HG02870 (cell line): ENCODE measurements at regions not wholly inside any gene's neighbourhood (a gene's known extent, or its start where the extent isn't known, plus 50 kb on each side); places are given as distances from the start of the nearest gene placed in this dataset.
"Not testable (repeated sequence)": the region's sequence is repeated elsewhere in the genome, so short reads cannot be mapped to it uniquely, and the experiment has no call there.

Experiments used
- ATAC-seq: cut with Tn5 transposase; IDR thresholded peaks from one replicate; pipeline ENCODE4 v1.9.1; 2021; ENCODE audit warnings: mild to moderate bottlenecking, moderate library complexity; ENCODE audit not compliant: unreplicated experiment

DNA sequence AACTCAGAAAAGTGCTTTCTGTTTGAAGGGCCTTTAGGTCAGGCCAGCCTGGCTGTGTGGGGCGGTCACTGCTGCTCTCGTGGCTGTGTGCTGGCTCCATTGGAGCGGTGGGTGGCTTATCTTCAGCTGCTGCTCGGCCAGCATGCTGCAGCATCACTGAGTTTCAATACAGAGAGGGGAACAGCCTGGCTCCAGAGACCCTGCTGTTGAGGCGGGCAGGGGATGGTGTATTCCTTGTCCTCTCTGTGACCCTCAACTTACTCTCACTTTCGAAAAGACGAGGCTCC lies 248.5 kb upstream of the ONECUT1 start:
- no peak for ATAC-seq

DNA sequence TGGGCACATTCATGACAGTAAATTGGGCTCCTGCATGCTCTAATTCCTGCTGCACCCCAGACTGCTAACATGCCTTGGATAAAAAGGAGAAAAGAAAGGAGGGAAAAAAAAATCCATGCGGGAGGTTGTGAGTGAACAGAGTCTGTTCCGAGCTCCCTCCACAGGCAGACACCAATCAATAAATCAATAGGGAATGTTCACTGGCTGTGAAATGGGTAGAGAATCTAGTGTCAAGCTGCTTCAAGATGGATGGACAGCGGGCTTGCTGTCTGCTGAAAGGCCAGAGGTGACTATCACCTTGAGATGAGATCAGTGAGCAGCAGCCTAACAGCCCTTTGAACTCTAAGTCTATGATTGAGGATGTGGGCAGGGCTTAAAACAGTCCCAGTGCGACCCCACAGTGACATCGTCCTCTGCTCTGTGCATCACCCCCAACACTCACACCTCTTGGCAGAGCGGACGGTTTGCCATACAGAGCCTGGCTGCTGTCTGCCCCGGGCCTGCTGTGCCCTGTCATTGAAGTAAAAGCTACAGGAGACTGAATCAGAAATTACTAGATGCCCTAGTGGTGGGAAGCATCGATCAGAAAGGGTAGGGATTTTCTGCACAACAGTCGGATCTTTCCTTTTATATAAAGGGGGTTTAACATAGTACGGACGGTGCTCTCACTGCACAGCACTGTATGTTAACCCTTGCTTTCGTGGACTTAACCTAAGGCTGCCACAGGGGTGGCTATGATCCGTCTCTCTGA lies 247.9 kb upstream of the ONECUT1 start:
- no peak for ATAC-seq

DNA sequence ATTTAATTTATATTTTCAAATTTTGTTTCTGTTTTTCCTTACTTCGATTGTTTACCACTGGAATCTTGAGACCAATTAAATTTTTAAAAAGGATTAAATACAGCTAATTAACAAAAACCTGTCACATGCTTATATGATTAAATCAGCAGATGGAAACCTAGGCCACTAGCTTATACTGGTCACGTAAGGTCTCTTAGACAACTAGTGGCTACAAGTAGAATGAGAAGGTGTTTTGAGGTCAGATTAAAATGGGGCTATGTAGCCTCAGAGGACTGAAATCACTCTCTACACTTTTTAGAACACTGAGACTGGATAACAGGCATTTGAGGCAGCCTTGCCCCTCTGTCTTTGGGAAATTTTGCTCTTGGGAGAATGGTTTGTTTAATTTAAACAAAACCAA lies 246.5 kb upstream of the ONECUT1 start:
- no peak for ATAC-seq

DNA sequence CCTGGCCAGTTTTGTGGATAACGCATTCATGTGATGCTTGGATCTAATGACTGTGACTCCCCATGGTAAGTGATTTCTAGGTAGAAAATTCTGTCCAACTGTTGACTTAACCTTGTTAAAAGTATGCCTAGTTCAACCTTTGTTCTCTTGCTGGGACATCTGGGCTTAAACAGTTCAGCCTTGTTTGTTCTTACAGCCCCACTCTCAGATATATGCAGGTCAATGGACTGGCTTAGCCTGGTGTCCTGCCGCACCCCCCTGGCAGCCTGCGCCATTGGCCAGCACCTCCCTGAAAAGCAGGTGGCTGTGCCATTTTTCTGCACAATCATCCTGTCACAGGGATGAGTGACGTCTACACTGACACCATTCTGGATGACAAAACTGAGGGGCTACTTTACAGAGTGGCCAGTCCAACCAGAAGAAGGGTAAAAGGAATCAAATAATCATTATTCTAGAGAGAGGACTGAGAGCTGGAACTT lies 244.7 kb upstream of the ONECUT1 start:
- ATAC-seq, result no peak

DNA sequence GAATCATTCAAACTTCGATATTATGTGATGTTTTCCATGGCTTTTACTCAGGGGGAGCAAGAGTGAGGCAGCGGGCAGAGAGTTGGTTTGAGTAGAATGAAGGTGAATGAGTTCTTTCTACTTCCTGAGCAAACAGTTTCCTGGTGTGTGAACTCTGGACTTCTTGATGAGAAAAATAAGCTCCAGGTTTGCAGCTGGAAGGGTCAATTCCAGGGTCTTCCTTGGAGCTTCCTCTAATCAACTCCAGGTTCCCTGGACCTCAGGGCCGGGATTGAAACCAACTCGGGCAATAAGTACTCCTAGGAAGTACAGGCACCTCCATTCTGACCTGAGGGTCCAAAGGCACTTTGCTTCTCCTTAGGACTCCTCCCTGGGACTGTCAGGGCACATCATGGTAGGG lies 243.6 kb upstream of the ONECUT1 start:
- ATAC-seq, result no peak

DNA sequence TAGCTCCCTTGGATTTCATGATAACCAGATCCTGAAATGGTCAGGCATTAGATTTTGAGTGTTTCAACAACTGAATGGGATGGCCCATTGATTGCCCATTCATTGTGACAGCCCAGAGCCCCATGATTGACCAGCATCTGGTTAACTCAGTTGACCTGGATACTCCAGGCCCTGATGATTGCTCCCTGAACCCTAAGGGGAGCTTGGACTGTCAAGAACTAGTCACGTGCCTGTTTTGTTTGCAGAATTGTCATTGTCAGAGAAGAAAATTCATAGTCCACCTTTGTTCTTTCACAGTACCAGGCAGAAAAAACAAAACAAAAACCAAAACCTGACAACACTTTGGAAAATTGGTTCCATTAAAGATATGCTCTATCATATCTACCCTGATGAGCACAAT lies 241.3 kb upstream of the ONECUT1 start:
- no peak for ATAC-seq

DNA sequence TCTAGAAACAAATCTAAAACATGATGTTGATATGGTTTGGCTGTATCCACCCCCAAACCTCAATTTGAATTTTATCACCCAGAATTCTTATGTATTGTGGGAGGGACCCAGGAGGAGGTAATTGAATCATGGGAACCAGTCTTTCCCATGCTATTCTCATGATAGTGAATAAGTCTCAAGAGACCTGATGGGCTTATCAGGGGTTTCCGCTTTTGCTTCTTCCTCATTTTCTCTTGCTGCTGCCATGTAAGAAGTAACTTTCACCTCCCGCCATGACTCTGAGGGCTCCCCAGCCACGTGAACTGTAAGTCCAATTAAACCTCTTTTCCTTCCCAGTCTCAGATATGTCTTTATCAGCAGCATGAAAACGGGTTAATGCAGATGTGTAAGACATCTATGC lies 232.7 kb upstream of the ONECUT1 start:
- no peak for ATAC-seq

DNA sequence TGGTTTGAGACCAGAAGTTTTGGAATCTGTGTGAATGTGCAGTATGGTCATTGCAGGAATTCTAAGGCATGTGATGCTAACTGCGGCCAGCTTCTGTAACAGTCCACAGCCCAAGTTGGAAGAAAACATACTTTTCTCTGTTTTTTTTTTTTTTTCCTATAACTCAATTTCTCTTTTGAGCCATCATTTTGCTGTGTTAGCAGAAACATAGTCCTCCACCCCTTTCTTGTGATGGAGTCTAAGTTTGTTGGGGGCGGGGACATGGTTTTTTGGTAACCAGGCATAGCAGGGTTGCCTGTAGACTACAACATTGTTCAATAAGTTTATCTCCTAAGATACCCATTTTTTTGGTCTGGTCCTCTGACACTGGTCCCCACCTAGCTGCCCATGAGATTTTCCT lies 223.2 kb upstream of the ONECUT1 start:
- no peak for ATAC-seq

DNA sequence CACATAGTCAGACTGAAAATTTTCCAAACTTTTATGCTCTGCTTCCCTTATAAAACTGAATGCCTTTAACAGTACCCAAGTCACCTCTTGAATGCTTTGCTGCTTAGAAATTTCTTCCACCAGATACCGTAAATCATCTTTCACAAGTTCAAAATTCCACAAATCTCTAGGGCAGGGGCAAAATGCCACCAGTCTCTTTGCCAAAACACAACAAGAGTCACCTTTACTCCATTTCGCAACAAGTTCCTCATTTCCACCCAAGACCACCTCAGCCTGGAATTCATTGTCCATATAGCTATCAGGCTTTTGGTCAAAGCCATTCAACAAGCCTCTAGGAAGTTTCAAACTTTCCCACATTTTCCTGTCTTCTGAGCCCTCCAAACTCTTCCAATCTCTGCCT lies 221.6 kb upstream of the ONECUT1 start:
- not testable (repeated sequence) for ATAC-seq

DNA sequence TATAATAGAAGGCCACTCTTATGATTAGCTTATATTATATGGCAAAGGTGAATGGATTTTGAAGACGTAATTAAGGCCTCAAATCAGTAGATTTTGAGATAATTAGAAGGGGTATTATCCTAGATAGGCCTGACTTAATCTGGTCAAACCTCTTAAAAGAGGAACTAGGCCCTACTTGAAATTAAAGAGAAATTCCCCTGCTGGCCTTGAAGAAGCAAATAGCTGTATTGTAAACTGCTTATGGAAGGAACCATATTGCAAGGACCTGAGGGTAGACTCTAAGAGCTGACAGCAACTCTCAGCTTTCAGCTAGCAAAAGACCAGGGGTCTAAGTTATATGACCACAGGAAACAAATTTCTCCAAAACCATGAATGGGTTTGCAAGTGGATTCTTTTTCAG lies 219.0 kb upstream of the ONECUT1 start:
- no peak for ATAC-seq

DNA sequence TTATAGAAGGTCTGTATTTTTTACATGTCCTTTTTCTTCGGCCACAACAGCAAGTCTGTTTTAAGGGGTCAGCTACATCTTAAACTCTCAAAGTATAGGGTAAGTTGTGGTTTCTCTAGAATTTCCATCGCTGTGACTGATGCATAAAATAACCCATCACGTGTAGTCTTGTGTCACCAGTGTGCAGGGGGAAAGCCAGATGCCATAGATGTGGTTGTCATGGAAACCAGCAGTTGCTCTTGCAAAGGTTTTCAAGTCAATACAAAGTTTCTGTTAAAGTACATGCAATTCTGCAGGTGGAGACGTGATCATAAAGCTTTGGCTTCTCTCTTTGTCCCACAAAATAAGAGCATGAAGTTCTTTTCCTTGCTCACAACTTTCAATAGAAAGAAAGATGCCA lies 210.3 kb upstream of the ONECUT1 start:
- ATAC-seq, result no peak

DNA sequence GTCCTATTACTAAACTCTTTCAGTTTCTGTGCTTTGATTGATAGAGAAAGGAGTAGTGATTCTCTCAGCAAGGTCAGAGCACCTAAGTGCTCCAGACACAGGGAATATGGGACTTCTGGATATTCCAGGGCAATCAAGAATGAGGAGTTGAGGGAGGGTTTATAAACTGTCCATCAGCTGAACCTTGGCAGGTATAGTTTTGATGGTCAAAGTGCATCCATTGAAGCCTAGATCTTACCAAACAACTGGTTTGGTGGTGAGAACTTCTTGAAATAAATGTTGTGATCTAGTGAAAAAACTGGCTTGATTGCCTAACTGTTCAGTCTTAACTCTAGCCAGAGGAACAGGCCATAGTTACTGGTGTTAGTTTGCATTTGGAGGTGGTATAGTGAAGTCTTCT lies 207.0 kb upstream of the ONECUT1 start:
- no peak for ATAC-seq

DNA sequence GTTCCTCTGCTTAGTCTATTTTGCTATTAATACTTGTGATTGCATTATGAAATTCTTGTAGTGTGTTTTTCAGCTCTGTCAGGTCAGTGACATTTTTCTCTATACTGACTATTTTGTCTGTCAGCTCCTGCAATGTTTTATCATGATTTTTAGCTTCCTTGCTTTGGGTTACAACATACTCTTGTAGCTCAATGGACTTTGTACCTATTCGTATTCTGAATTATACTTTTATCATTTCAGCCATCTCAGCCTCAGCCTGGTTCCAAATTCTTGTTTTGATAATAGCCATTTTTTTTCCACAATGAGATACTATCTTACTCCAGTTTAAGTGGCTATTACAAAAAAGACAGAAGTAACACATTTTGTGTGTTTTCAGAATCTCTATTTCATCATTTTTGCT lies 204.2 kb upstream of the ONECUT1 start:
- no peak for ATAC-seq

DNA sequence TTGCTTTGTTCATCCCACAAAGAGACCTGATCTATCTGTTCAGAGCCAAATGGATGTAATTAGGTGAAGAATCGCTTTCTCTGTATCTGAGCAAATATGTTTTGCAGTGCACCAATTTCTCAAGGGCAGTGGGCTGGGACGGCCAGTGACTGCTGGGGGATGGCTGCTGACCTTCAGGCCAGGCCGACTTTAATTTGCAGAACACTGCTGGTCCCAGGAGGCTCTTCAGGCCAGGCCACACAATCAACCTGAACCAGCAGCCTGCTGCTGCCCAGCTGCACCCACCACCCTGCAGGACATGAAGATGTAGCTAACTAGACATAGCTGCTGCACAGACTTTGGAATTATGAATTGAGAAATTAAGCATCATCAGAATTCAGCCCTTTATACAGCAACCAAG lies 194.4 kb upstream of the ONECUT1 start:
- no peak for ATAC-seq

DNA sequence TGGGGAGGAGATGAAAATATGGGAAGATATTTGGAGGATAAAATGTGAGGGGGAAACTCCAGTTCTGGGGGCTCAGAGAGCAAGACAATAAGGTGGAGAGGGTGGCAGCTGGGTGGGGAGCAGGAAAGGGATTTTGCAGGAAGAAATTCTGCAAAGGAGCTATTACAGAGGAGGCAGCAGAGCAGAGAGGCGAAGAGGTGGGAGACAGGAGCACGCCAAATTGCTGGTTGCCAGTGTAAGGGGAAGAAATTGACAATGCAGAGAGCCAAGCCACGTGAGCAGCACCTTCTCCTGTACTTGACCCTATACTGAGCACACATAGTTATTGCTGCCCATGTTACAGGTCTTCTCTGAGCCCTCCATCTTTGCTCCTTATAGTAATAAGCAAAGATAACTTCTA lies 190.3 kb upstream of the ONECUT1 start:
- no peak for ATAC-seq

DNA sequence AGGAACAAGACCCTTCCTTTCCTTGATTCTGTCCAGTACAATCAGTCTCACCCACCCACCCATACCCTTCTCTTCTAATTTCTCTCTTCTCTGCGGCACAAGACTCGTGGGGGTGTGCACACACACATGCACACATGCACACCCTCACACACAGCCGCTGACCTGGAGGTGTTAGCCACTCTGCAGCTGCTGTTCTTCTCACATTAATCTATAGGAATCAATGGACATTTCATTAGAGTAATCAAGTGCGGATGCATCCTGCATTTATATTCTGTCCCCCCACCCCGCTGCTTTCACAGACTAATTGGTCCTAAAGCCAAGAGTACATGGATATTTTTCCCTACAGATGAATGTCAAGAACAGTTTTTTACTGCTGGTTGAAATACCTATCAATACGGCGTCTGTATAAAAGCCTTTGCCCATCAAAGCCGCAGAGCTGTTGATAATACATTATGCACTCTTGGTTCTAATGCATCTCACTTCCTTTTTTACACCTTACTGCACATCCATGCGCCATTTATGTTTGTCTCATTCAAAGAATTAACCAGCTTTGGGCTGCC lies 186.5 kb upstream of the ONECUT1 start:
- ATAC-seq, result no peak

DNA sequence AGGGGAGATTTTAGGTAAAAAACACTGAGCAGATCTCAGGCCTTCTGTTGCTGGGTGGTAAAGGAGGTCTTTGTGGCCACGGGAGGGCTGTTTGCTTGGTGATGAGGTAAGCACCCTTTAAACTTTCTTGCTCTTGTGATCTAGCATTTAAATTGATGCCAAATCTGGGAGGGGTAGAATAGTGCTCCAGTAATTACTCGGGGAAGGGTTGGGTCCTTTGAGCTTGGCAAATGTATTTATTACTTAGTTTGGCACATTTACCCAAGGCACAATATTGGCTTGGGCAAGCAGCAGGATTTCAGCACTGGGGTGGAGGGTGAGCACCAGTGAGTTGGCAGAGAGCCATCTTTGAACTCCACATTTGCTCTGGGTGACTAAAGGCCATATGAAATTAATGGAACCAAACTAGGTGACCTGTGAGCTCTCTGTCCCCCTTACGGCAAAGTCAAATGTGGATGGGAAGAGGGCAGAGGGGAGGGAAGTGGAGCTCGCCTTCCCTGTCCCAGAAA lies 185.9 kb upstream of the ONECUT1 start:
- no peak for ATAC-seq

DNA sequence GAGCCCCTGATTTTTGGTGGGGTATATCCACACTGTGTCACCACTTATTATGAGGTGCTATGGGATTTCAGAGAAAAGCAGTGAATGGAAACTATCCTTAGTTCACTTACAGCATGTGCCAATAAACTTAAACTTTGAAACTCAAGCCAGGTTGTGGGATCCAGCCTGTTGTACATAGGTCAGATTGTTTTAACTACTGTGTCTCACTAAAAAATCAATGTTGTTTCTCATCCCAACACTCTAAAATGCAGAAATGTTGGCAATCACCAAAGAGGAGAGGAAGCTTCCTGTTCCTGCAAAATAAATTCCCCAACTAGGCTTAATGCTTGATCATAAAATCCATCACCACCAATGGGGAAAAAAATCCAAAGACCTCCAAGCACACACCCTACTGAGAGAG lies 173.7 kb upstream of the ONECUT1 start:
- ATAC-seq, result no peak

DNA sequence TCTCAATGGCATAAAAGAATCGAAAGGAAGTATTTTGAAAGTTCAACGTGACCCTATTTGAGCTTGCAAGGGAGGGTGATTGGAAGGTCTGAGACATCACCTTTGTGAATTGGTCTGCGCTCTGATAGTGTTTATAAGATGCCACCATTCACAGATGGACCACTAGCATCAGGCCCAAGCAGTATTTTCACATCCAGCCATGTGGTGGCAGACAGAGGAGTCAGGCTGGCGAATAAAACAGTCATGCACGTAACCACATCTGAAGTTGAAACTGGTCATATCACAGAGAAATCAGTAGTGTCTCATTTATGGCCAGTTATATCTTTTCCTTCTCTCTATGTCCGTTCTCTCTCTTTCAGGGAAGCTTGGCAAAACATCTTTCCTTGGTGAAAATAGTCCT lies 170.1 kb upstream of the ONECUT1 start:
- no peak for ATAC-seq

DNA sequence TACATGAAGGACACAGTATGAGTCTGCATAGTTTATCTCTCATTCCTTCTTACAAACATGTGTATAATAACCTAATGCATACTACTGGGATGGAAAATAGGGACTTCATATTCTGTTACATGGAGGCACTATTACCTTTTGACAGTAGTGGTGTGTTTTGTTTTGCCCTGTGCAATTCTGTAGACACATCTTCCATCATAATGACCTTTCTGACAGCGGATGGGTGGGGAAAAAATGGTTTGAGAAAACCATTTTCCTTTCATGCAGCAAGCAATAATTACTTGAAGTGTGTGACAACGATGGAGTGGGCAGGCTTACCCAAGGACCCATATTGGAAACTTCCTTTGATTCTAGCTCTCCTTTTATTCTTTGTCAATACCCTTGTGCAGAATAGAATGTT lies 153.6 kb upstream of the ONECUT1 start:
- no peak for ATAC-seq

DNA sequence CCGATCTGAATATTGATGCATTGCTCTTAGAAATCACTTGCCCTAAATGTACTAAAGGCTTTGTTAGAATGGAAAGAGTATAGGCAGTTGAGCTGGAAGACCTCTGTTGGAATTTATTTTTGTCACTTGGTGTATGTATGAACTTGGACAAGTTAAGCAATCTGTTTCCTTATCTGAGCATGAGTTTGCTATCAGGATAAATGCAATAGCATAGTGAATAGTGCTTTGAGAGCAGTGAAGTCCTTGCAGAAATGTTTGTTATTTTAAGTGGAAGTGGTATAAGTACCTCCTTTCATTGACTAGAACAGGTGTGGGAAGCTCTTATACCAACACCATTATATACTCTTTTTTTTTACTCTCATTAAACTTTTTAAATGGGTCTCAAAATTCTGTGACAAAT lies 146.4 kb upstream of the ONECUT1 start:
- ATAC-seq, result no peak

DNA sequence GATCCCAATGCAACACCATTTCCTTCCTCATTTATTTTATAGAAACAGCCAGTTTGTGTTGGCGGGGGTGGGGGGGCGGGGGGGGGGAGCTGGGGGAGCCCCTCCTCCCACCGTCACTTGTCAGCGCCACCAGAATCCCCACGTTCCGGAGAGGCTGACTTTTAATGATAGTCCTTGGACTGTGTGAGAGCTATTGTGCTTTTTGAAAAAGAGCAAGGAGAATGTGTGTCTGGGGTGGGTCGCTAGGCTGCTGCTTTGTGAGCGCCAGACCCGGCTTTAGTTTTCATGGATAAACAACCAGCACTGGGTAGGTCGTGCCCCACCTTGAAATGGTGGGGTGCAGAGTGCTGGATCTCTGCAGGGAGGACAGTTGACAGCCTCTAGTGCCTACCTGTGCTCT lies 135.0 kb upstream of the ONECUT1 start:
- no peak for ATAC-seq

DNA sequence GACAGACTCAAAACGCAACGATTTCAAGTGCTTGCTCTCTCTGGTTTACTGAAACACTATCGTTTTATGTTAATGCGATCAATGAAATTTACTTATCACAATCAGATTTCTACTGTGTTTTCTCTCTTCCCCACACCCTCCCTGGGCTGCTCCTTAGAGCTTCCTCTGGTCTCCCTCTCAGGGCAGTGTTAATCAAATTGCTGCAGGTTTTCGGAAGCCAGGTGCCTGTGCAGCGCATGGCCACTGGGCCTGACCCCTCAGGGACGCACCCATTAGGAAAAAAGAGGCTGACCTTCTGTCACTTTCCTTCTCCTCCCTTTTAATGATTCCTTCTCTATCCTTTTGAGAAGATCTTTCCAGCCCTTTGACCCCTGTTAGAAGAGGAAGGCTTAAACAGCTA lies 134.5 kb upstream of the ONECUT1 start:
- no peak for ATAC-seq
